ENCODE measurements at regions not wholly inside any gene's neighbourhood (a gene's known extent, or its start where the extent isn't known, plus 50 kb on each side); places are given as distances from the start of the nearest gene placed in this dataset.

DNA sequence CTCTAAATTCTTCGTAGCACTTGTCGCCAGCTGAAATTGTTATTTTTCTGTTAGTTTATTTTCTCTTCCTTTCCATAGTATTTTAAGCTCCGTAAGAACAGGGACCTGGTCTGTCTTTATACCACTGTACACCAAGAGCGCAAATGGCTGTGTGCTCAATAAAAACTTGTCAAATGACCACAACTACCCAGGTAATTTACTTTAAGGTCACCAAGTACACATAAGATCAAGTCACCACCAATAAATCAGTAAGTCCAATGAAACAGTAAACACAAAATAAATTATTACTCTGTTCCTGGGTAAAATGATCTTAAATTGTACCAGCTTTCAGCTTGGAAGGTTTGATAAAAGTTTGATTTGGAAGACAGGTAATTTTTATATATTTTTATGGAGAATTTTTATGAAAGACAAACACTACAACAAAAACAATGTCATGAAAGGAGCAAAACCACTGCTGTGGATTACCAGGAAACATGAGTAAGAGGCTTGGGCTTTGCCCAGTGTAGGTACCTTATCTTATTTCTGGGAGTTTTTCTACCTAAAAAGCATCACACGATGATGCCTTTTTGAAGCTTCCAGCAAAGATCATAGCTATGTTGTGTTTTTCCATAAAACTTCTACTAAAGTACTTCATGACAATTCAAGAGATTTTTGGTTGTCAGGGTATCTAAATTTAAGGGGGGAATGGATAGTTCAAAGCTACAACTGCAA, 406.8 kb downstream of the SHQ1 start:
- H3K36me3 ChIP-seq, result no peaks in the 10 kb centered on the region
- DNase-seq, result no peak
- intact Hi-C loops (cut with DNase I; ENCODE audit: low total_unique reads), result no loop called here
- no peak overlapping the region for H3K4me3 ChIP-seq
- TF ChIP-seq POLR2A (IDR thresholded peaks at IDR 0.05), result no peak
- TF ChIP-seq, protein P1, sequence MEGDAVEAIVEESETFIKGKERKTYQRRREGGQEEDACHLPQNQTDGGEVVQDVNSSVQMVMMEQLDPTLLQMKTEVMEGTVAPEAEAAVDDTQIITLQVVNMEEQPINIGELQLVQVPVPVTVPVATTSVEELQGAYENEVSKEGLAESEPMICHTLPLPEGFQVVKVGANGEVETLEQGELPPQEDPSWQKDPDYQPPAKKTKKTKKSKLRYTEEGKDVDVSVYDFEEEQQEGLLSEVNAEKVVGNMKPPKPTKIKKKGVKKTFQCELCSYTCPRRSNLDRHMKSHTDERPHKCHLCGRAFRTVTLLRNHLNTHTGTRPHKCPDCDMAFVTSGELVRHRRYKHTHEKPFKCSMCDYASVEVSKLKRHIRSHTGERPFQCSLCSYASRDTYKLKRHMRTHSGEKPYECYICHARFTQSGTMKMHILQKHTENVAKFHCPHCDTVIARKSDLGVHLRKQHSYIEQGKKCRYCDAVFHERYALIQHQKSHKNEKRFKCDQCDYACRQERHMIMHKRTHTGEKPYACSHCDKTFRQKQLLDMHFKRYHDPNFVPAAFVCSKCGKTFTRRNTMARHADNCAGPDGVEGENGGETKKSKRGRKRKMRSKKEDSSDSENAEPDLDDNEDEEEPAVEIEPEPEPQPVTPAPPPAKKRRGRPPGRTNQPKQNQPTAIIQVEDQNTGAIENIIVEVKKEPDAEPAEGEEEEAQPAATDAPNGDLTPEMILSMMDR (IDR thresholded peaks at IDR 0.05), result no peak
- no peaks in the 10 kb centered on the region for H3K27me3 ChIP-seq
- no peak overlapping the region for H3K27ac ChIP-seq
- H3K4me1 ChIP-seq, result peaks cover 0 to 13% of the 10 kb centered on the region in 2 donors
- H3K9me3 ChIP-seq, result no peaks in the 10 kb centered on the region

DNA sequence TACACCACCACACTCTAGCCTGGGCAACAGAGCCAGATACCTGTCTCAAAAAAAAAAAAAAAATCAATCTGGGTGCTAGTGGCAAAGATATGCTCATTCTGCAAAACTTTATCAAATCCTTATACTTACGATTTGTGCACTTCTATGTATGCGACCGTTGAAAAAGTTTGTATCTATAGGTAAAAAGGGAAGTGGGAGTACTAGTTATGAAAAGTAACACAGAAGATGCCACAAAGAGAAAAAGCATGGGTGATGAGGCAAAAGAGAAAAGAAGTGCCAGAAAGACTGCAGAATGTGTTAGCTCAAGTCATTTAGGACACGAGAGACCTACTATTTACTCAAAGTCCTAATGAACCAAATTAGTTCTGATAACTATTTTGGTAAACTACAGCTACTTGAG, 407.8 kb downstream of the SHQ1 start:
- no peak overlapping the region for H3K27ac ChIP-seq
- no peaks in the 10 kb centered on the region for H3K9me3 ChIP-seq
- H3K27me3 ChIP-seq, result no peaks in the 10 kb centered on the region
- no peak for DNase-seq
- TF ChIP-seq POLR2A (IDR thresholded peaks at IDR 0.05), result no peak
- TF ChIP-seq, protein P1 (IDR thresholded peaks at IDR 0.05), result no peak
- intact Hi-C loops (cut with DNase I; ENCODE audit: low total_unique reads), result no loop called here
- no peak overlapping the region for H3K4me3 ChIP-seq
- H3K4me1 ChIP-seq, result peaks cover 0 to 13% of the 10 kb centered on the region in 2 donors
- H3K36me3 ChIP-seq, result no peaks in the 10 kb centered on the region

- Histone ChIP-seq H3K4me3 (no peak overlapping the region), H3K27ac (no peak overlapping the region), H3K9me3 (no peaks in the 10 kb centered on the region), H3K36me3 (no peaks in the 10 kb centered on the region), H3K4me1 (peaks cover 0 to 7% of the 10 kb centered on the region in 2 donors), H3K27me3 (no peaks in the 10 kb centered on the region)
- DNase-seq, result no peak
- intact Hi-C loops (cut with DNase I; ENCODE audit: low total_unique reads), result no loop called here
- no peak for TF ChIP-seq POLR2A (IDR thresholded peaks at IDR 0.05)
- TF ChIP-seq, protein P1 (IDR thresholded peaks at IDR 0.05), result no peak
Measured at GRCh38 chr3:72439321-72440183, 408.7 kb downstream of the SHQ1 start.

- Histone ChIP-seq H3K27me3 (no peaks in the 10 kb centered on the region), H3K9me3 (no peaks in the 10 kb centered on the region), H3K4me1 (no peaks in the 10 kb centered on the region), H3K4me3 (no peak overlapping the region), H3K27ac (no peak overlapping the region), H3K36me3 (no peaks in the 10 kb centered on the region)
- intact Hi-C loops (cut with DNase I; ENCODE audit: low total_unique reads), result no loop called here
- TF ChIP-seq, protein P1 (IDR thresholded peaks at IDR 0.05), result no peak
- no peak for TF ChIP-seq POLR2A (IDR thresholded peaks at IDR 0.05)
- DNase-seq, result no peak
Measured at GRCh38 chr3:72437661-72438406, 410.4 kb downstream of the SHQ1 start.
